ENCODE measurements at regions not wholly inside any gene's neighbourhood (a gene's known extent, or its start where the extent isn't known, plus 50 kb on each side); places are given as distances from the start of the nearest gene placed in this dataset.

DNA sequence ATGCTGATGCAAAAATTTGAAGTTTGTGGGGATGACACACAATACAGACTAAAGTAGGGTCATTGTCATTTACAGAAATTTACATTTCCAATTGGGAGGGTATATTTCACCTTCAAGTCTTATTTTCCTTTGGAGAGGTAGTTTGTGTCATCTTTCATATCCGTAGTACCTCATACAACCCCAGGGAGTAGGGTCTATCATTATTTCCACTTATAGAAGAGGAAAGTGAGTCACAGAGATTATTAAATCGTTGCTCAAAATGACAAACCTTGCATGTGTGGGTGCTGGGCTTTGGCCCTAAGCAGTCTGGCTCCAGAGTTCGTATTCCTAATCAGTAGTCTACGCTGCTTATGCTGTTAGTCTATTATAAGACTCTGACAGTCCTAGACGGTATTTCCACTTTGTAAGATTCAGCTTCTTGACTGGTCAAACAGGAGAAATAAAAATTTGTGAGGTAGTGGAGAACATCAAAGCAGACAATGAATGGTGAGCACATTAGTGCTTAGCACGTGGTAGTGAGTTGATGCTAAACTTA, 516.5 kb downstream of the PCDH7 start:
- Histone ChIP-seq H2AFZ (replicated peaks) (no peak overlapping the region), H3K4me1 (peaks cover 11% of the 10 kb centered on the region), H3K4me3 (no peak overlapping the region), H3F3A (ENCODE audit: low read depth) (peaks cover 4% of the 10 kb centered on the region), H3K4me2 (no peak overlapping the region), H3K79me2 (ENCODE audit: low read depth) (no peaks in the 10 kb centered on the region), H3K27ac (no peak overlapping the region), H3K9ac (no peak overlapping the region), H3K9me3 (ENCODE audit: low read depth) (no peaks in the 10 kb centered on the region), H3K36me3 (no peaks in the 10 kb centered on the region), H4K20me1 (ENCODE audit: low read depth) (no peaks in the 10 kb centered on the region), H3K27me3 (no peaks in the 10 kb centered on the region)
- Mint-ChIP-seq H3K27me3 (ENCODE audit: insufficient read depth, low read depth) (peaks cover 2% of the 10 kb centered on the region), H3K27ac (no peak overlapping the region), H3K36me3 (no peaks in the 10 kb centered on the region), H3K9me3 (peaks cover 6% of the 10 kb centered on the region), H3K4me3 (no peak overlapping the region), H3K4me1 (peaks cover 16% of the 10 kb centered on the region)
- TF ChIP-seq, protein P1, sequence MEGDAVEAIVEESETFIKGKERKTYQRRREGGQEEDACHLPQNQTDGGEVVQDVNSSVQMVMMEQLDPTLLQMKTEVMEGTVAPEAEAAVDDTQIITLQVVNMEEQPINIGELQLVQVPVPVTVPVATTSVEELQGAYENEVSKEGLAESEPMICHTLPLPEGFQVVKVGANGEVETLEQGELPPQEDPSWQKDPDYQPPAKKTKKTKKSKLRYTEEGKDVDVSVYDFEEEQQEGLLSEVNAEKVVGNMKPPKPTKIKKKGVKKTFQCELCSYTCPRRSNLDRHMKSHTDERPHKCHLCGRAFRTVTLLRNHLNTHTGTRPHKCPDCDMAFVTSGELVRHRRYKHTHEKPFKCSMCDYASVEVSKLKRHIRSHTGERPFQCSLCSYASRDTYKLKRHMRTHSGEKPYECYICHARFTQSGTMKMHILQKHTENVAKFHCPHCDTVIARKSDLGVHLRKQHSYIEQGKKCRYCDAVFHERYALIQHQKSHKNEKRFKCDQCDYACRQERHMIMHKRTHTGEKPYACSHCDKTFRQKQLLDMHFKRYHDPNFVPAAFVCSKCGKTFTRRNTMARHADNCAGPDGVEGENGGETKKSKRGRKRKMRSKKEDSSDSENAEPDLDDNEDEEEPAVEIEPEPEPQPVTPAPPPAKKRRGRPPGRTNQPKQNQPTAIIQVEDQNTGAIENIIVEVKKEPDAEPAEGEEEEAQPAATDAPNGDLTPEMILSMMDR (IDR thresholded peaks at IDR 0.05): no peak
- TF ChIP-seq EZH2phosphoT487 (IDR thresholded peaks at IDR 0.05) (no peak), EZH2 (IDR thresholded peaks at IDR 0.05) (no peak)
- no peak for DNase-seq (ENCODE audit: low spot score)

DNA sequence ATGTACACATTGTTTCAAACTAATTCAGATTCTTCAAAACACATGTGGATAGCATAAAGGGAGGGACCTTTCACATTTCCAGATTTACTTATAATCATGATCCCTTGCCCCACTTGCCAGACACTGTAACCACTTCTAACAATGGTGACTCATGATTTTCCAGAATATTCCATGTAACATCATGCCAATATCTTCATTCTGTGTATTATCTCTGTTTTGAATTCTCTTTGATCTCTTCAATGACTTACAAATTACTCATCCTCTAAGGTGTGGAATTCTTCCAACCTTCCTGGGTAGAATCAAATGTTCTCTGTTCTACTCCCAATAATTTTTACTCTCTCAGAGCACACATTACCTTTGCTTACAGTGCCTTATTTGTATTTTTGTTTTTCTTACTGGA, 517.1 kb downstream of the PCDH7 start:
- TF ChIP-seq EZH2phosphoT487 (IDR thresholded peaks at IDR 0.05) (no peak), EZH2 (IDR thresholded peaks at IDR 0.05) (no peak)
- TF ChIP-seq, protein P1 (IDR thresholded peaks at IDR 0.05): no peak
- H3K4me3 ChIP-seq: no peak overlapping the region
- H3F3A ChIP-seq (ENCODE audit: low read depth): peaks cover 4% of the 10 kb centered on the region
- H3K27ac ChIP-seq: no peak overlapping the region
- no peaks in the 10 kb centered on the region for H3K27me3 ChIP-seq
- H3K27me3 Mint-ChIP-seq (ENCODE audit: insufficient read depth, low read depth): peaks cover 2% of the 10 kb centered on the region
- no peak overlapping the region for H3K4me2 ChIP-seq
- H2AFZ ChIP-seq (replicated peaks): no peak overlapping the region
- H3K4me1 Mint-ChIP-seq: peaks cover 16% of the 10 kb centered on the region
- H3K9me3 Mint-ChIP-seq: peaks cover 6% of the 10 kb centered on the region
- no peaks in the 10 kb centered on the region for H3K9me3 ChIP-seq (ENCODE audit: low read depth)
- no peak for DNase-seq (ENCODE audit: low spot score)
- no peaks in the 10 kb centered on the region for H4K20me1 ChIP-seq (ENCODE audit: low read depth)
- H3K27ac Mint-ChIP-seq: no peak overlapping the region
- H3K4me1 ChIP-seq: peaks cover 11% of the 10 kb centered on the region
- no peaks in the 10 kb centered on the region for H3K36me3 Mint-ChIP-seq
- no peak overlapping the region for H3K9ac ChIP-seq
- H3K4me3 Mint-ChIP-seq: no peak overlapping the region
- H3K79me2 ChIP-seq (ENCODE audit: low read depth): no peaks in the 10 kb centered on the region
- H3K36me3 ChIP-seq: no peaks in the 10 kb centered on the region

DNA sequence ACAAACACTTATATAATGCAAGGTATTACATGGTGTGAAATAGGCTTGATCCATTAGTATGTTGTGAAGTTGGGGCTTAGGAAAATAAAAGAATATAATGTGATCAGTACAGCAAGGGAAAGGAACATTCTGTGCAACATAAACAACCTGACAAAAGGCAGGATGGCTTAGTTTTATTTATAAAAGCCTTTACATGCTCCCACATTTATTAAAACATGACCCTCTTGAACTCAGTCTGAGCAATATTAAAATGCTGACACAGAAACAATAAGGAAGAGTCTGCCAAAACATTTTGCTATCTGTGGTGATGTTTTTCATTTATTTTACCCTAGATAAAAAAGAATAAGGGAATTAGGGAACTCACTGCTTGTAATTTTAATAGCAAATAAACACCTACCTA, 519.7 kb downstream of the PCDH7 start:
- no peaks in the 10 kb centered on the region for H3K79me2 ChIP-seq (ENCODE audit: low read depth)
- H2AFZ ChIP-seq (replicated peaks): no peak overlapping the region
- H3K27me3 ChIP-seq: no peaks in the 10 kb centered on the region
- Mint-ChIP-seq H3K36me3 (no peaks in the 10 kb centered on the region), H3K4me3 (no peak overlapping the region), H3K27ac (no peak overlapping the region), H3K27me3 (ENCODE audit: insufficient read depth, low read depth) (peaks cover 2% of the 10 kb centered on the region), H3K9me3 (peaks cover 6% of the 10 kb centered on the region), H3K4me1 (peaks cover 16% of the 10 kb centered on the region)
- no peaks in the 10 kb centered on the region for H3K9me3 ChIP-seq (ENCODE audit: low read depth)
- H3K27ac ChIP-seq: no peak overlapping the region
- H3K4me3 ChIP-seq: no peak overlapping the region
- H3K36me3 ChIP-seq: no peaks in the 10 kb centered on the region
- H3K4me2 ChIP-seq: no peak overlapping the region
- H3K4me1 ChIP-seq: peaks cover 11% of the 10 kb centered on the region
- no peak overlapping the region for H3K9ac ChIP-seq
- TF ChIP-seq, protein P1 (IDR thresholded peaks at IDR 0.05): no peak
- TF ChIP-seq EZH2phosphoT487 (IDR thresholded peaks at IDR 0.05) (no peak), EZH2 (IDR thresholded peaks at IDR 0.05) (no peak)
- H4K20me1 ChIP-seq (ENCODE audit: low read depth): no peaks in the 10 kb centered on the region
- DNase-seq (ENCODE audit: low spot score): no peak
- peaks cover 4% of the 10 kb centered on the region for H3F3A ChIP-seq (ENCODE audit: low read depth)

Data from neural progenitor cell (in vitro differentiated cells).